GM12878 (cell line): ENCODE measurements at regions not wholly inside any gene's neighbourhood (a gene's known extent, or its start where the extent isn't known, plus 50 kb on each side); places are given as distances from the start of the nearest gene placed in this dataset.

Source experiments
- ASH2L ChIP-seq: fragments of 300-600, 200-600 bp; sonication (generic); IDR thresholded peaks from 2 replicates; pipeline ENCODE4 v1.6.1; 2017; ENCODE audit warnings: low read depth, mild to moderate bottlenecking, borderline replicate concordance
- ATF2 ChIP-seq: IDR thresholded peaks from 2 replicates; pipeline ENCODE4 v1.6.1; 2012; ENCODE audit warnings: low read length, inconsistent platforms
- BCL3 ChIP-seq: IDR thresholded peaks from 2 replicates; pipeline ENCODE4 v1.6.1; 2011; ENCODE audit warnings: borderline replicate concordance, low read depth, mild to moderate bottlenecking, moderate library complexity, low read length; ENCODE audit not compliant: insufficient read depth, poor library complexity, severe bottlenecking
- BHLHE40 ChIP-seq, 2 experiments: fragments of 450-650 bp in 1 of 2; IDR thresholded peaks; 2 replicates each; pipeline ENCODE4 v1.6.1; 2011 to 2017; ENCODE audit warnings: low read depth in 2 of 2, borderline replicate concordance in 1 of 2, improper control_type of control experiment in 1 of 2, low read length in 1 of 2, mild to moderate bottlenecking in 1 of 2
- CHD1 ChIP-seq: IDR thresholded peaks from 2 replicates; pipeline ENCODE4 v1.6.1; 2012; ENCODE audit warnings: low read depth, low read length, improper control_type of control experiment
- FOXM1 ChIP-seq: IDR thresholded peaks from 2 replicates; pipeline ENCODE4 v1.6.1; 2012; ENCODE audit warnings: low read depth, mild to moderate bottlenecking, inconsistent platforms, low read length, moderate library complexity
- GABPA ChIP-seq: IDR thresholded peaks from 2 replicates; pipeline ENCODE4 v1.6.1; 2014; ENCODE audit warnings: antibody characterized with exemption, low read depth, mild to moderate bottlenecking, inconsistent platforms
- IKZF2 ChIP-seq, 2 experiments: fragments of 450-650 bp; IDR thresholded peaks; 2 replicates each; pipeline ENCODE4 v1.6.1; 2017; ENCODE audit warnings: mild to moderate bottlenecking in 2 of 2, moderate library complexity in 2 of 2
- IRF4 ChIP-seq: IDR thresholded peaks from 2 replicates; pipeline ENCODE4 v1.6.1; 2011; ENCODE audit warnings: low read depth, low read length
- JUND ChIP-seq: IDR thresholded peaks from 2 replicates; pipeline ENCODE4 v1.6.1; 2012; ENCODE audit warnings: low read depth, mild to moderate bottlenecking, low read length, improper control_type of control experiment, moderate library complexity
- MEF2B ChIP-seq: fragments of 450-650 bp; IDR thresholded peaks from 2 replicates; pipeline ENCODE4 v1.6.1; 2018; ENCODE audit warnings: mild to moderate bottlenecking, moderate library complexity; ENCODE audit not compliant: partially characterized antibody, poor library complexity, severe bottlenecking
- MTA2 ChIP-seq: fragments of 450-650 bp; IDR thresholded peaks from 2 replicates; pipeline ENCODE4 v1.6.1; 2016; ENCODE audit warnings: low read depth, mild to moderate bottlenecking, moderate library complexity
- MTA3 ChIP-seq: IDR thresholded peaks from 2 replicates; pipeline ENCODE4 v1.6.1; 2012; ENCODE audit warnings: low read length, inconsistent platforms, borderline replicate concordance
- MYB ChIP-seq: fragments of 150-350 bp; IDR thresholded peaks from 2 replicates; pipeline ENCODE4 v1.6.1; 2014; ENCODE audit warnings: mild to moderate bottlenecking, low read depth, low read length, borderline replicate concordance
- NFXL1 ChIP-seq: fragments of 450-650 bp; IDR thresholded peaks from 2 replicates; pipeline ENCODE4 v1.6.1; 2017; ENCODE audit warnings: antibody characterized with exemption, mild to moderate bottlenecking, borderline replicate concordance
- NFYA ChIP-seq: IDR thresholded peaks from 2 replicates; pipeline ENCODE4 v1.6.1; 2011; ENCODE audit warnings: low read depth, mild to moderate bottlenecking, low read length, improper control_type of control experiment, borderline replicate concordance
- PAX5 ChIP-seq: IDR thresholded peaks from 2 replicates; pipeline ENCODE4 v1.6.1; 2011; ENCODE audit warnings: low read depth, low read length, borderline replicate concordance
- PKNOX1 ChIP-seq: fragments of 450-650 bp; IDR thresholded peaks from 2 replicates; pipeline ENCODE4 v1.6.1; 2016; ENCODE audit warnings: mild to moderate bottlenecking
- PML ChIP-seq: IDR thresholded peaks from 2 replicates; pipeline ENCODE4 v1.6.1; 2012; ENCODE audit warnings: low read length, inconsistent platforms
- RFX5 ChIP-seq: IDR thresholded peaks from 2 replicates; pipeline ENCODE4 v1.6.1; 2011; ENCODE audit warnings: low read depth, low read length, improper control_type of control experiment
- SMAD5 ChIP-seq: IDR thresholded peaks from 2 replicates; pipeline ENCODE4 v1.6.1; 2016; ENCODE audit warnings: antibody characterized with exemption, low read depth
- TAF1 ChIP-seq: IDR thresholded peaks from 2 replicates; pipeline ENCODE4 v1.6.1; 2011; ENCODE audit warnings: mild to moderate bottlenecking, low read depth, low read length, borderline replicate concordance
- TBL1XR1 ChIP-seq: IDR thresholded peaks from 2 replicates; pipeline ENCODE4 v1.6.1; 2012; ENCODE audit warnings: low read depth, low read length, improper control_type of control experiment
- ZBED1 ChIP-seq: IDR thresholded peaks from 2 replicates; pipeline ENCODE4 v1.6.1; 2016; ENCODE audit warnings: borderline replicate concordance
- ZNF217 ChIP-seq: fragments of 450-650 bp; IDR thresholded peaks from 2 replicates; pipeline ENCODE4 v1.6.1; 2017; ENCODE audit warnings: antibody characterized with exemption, mild to moderate bottlenecking
- ZNF384 ChIP-seq: IDR thresholded peaks from 2 replicates; pipeline ENCODE4 v1.6.1; 2012; ENCODE audit warnings: low read depth, mild to moderate bottlenecking, low read length, improper control_type of control experiment, borderline replicate concordance

- TF ChIP-seq ASH2L (no peak), GABPA (0 out of 2 replicates have a peak, but pooled peaks have one; percentile 9), ZNF384 (peak; percentile 50; the same call in 1 of the 2 replicates), SMAD5 (no peak), IRF4 (peak; percentile 79; the same call in 1 of the 2 replicates), CHD1 (no peak), ZBED1 (peak; percentile 91; the same call in 1 of the 2 replicates), ZNF217 (peak; percentile 70; the same call in 1 of the 2 replicates), PAX5 (peak; percentile 64; the same call in 1 of the 2 replicates), FOXM1 (peak; percentile 85), TAF1 (no peak), TBL1XR1 (peak; percentile 82), BCL3 (peak; percentile 76), ATF2 (peak; percentile 75), PML (peak; percentile 65), MTA2 (peak; percentile 98), MTA3 (peak; percentile 96; the same call in 1 of the 2 replicates), IKZF2 (IDR thresholded peaks at IDR 0.05) (peak; percentile 87 to 89), MYB (peak; percentile 79), MEF2B (peak; percentile 90), JUND (no peak), NFYA (no peak), PKNOX1 (peak; percentile 51; the same call in 1 of the 2 replicates), RFX5 (no peak), BHLHE40 (IDR thresholded peaks at IDR 0.05; ENCODE audit: borderline replicate concordance in 1 of 2, low read depth in 2 of 2, low read length in 1 of 2) (peak; percentile 49 to 61; a peak in 2 of 4 replicates), NFXL1 (no peak)
Measured at GRCh38 chr4:38503689-38504395, 160.2 kb upstream of the KLF3 start (continued).
